Erythroblast (primary cell): ENCODE measurements at regions not wholly inside any gene's neighbourhood (a gene's known extent, or its start where the extent isn't known, plus 50 kb on each side); places are given as distances from the start of the nearest gene placed in this dataset.
"Not testable (repeated sequence)": the region's sequence is repeated elsewhere in the genome, so short reads cannot be mapped to it uniquely, and the experiment has no call there.

Source experiments
- DNase-seq, 2 experiments: peaks; one replicate each; lab custom pipeline; 2025; lab: John Stamatoyannopoulos, UW
- GATA1 ChIP-seq: IDR thresholded peaks from 2 replicates; pipeline ENCODE4 v1.6.1; 2011; ENCODE audit warnings: low read depth, mild to moderate bottlenecking, control low read depth, low read length, moderate library complexity
- POLR2A ChIP-seq: IDR thresholded peaks from 2 replicates; pipeline ENCODE4 v1.6.1; 2011; ENCODE audit warnings: mild to moderate bottlenecking, low read length

GRCh38 chr9:84504360-84504759 is 163.8 kb upstream of the SLC28A3 start:
- no peak for TF ChIP-seq POLR2A
- TF ChIP-seq GATA1: no peak
- no peak for DNase-seq

- TF ChIP-seq POLR2A (no peak), GATA1 (no peak)
- no peak for DNase-seq
Observed at GRCh38 chr9:84511651-84512050, 157.9 kb upstream of the NTRK2 start.

GRCh38 chr9:84512493-84512892 is 157.0 kb upstream of the NTRK2 start:
- no peak for DNase-seq
- no peak for TF ChIP-seq POLR2A

GRCh38 chr9:84513473-84513872 is 156.1 kb upstream of the NTRK2 start:
- TF ChIP-seq GATA1 (no peak), POLR2A (no peak)
- DNase-seq: no peak

- TF ChIP-seq POLR2A (no peak), GATA1 (no peak)
- no peak for DNase-seq
Observed at GRCh38 chr9:84513979-84514378, 155.6 kb upstream of the NTRK2 start.

GRCh38 chr9:84514421-84514820 is 155.1 kb upstream of the NTRK2 start:
- TF ChIP-seq GATA1 (no peak), POLR2A (no peak)
- DNase-seq: no peak

GRCh38 chr9:84517026-84517425 is 152.5 kb upstream of the NTRK2 start:
- TF ChIP-seq GATA1 (no peak), POLR2A (no peak)
- no peak for DNase-seq

GRCh38 chr9:84519413-84519812 is 150.1 kb upstream of the NTRK2 start:
- TF ChIP-seq GATA1: no peak
- no peak for TF ChIP-seq POLR2A
- no peak for DNase-seq

GRCh38 chr9:84521208-84521607 is 148.3 kb upstream of the NTRK2 start:
- no peak for DNase-seq

GRCh38 chr9:84526211-84526610 is 143.3 kb upstream of the NTRK2 start:
- not testable (repeated sequence) for DNase-seq

More at GRCh38 chr9:84521208-84521607, 148.3 kb upstream of the NTRK2 start:
- TF ChIP-seq POLR2A (no peak), GATA1 (no peak)

- not testable (repeated sequence) for DNase-seq
Observed at GRCh38 chr9:84527060-84527720, 142.3 kb upstream of the NTRK2 start.

- DNase-seq: not testable (repeated sequence)
Observed at GRCh38 chr9:84535973-84536372, 133.6 kb upstream of the NTRK2 start.

GRCh38 chr9:84538879-84539278 is 130.7 kb upstream of the NTRK2 start:
- no peak for DNase-seq
- TF ChIP-seq GATA1 (no peak), POLR2A (no peak)

- TF ChIP-seq GATA1 (no peak), POLR2A (no peak)
- peak; percentile 4 to 55 for DNase-seq
Observed at GRCh38 chr9:84542554-84542953, 127.0 kb upstream of the NTRK2 start.

- TF ChIP-seq POLR2A: no peak
- no peak for TF ChIP-seq GATA1
- no peak for DNase-seq
Observed at GRCh38 chr9:84554069-84554664, 115.4 kb upstream of the NTRK2 start.

GRCh38 chr9:84556556-84556955 is 113.0 kb upstream of the NTRK2 start:
- TF ChIP-seq POLR2A: no peak
- TF ChIP-seq GATA1: no peak
- no peak for DNase-seq
